SJCRH30 (cell line): ENCODE measurements at regions not wholly inside any gene's neighbourhood (a gene's known extent, or its start where the extent isn't known, plus 50 kb on each side); places are given as distances from the start of the nearest gene placed in this dataset.
"Not testable (repeated sequence)": the region's sequence is repeated elsewhere in the genome, so short reads cannot be mapped to it uniquely, and the experiment has no call there.

Source experiments
- DNase-seq, 2 experiments: peaks; one replicate each; pipeline ENCODE4 v3.0.0-alpha.2; 2015 to 2020
- H3K27ac ChIP-seq: fragments of 250-450 bp; sonication (Bioruptor Pico); 2 replicates; pipeline ENCODE4 v1.5.1; 2020; ENCODE audit warnings: mild to moderate bottlenecking, moderate library complexity
- H3K27me3 ChIP-seq: fragments of 250-450 bp; sonication (Bioruptor Pico); 2 replicates; pipeline ENCODE4 v1.5.1; 2020; ENCODE audit warnings: mild to moderate bottlenecking, moderate library complexity
- H3K36me3 ChIP-seq: fragments of 250-450 bp; sonication (Bioruptor Pico); 2 replicates; pipeline ENCODE4 v1.5.1; 2020; ENCODE audit warnings: mild to moderate bottlenecking, moderate library complexity
- H3K4me1 ChIP-seq: fragments of 250-450 bp; sonication (Bioruptor Pico); 2 replicates; pipeline ENCODE4 v1.5.1; 2020; ENCODE audit warnings: mild to moderate bottlenecking, moderate library complexity
- H3K4me3 ChIP-seq: fragments of 250-450 bp; sonication (Bioruptor Pico); 2 replicates; pipeline ENCODE4 v1.5.1; 2020; ENCODE audit warnings: mild to moderate bottlenecking, moderate library complexity
- H3K9me3 ChIP-seq: fragments of 250-450 bp; sonication (Bioruptor Pico); replicated peaks from 2 replicates; pipeline ENCODE4 v1.5.1; 2020; ENCODE audit warnings: mild to moderate bottlenecking, moderate library complexity

DNA sequence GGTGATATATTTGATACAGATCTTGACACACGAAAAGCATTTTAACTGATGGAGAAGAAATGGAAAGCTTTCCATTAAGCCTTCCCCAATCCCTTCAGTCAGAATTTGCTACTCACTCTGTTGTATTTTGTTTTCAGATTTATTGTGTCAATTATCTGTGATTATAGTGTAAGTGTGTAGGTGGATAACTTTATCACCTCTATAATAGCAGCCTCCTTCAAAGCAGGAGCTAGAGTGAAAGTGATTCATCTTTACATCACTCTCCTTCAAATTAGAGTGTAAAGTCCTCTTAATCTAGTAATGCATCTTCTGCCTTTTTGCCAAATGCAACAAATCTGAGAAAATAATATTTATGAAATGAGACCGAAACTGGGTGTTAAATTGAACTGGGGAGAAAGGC is 459.7 kb upstream of the ZP4 start:
- Histone ChIP-seq H3K4me1 (no peaks in the 10 kb centered on the region), H3K27me3 (no peaks in the 10 kb centered on the region), H3K27ac (no peak overlapping the region), H3K9me3 (no peaks in the 10 kb centered on the region), H3K4me3 (no peak overlapping the region), H3K36me3 (no peaks in the 10 kb centered on the region)
- no peak for DNase-seq

DNA sequence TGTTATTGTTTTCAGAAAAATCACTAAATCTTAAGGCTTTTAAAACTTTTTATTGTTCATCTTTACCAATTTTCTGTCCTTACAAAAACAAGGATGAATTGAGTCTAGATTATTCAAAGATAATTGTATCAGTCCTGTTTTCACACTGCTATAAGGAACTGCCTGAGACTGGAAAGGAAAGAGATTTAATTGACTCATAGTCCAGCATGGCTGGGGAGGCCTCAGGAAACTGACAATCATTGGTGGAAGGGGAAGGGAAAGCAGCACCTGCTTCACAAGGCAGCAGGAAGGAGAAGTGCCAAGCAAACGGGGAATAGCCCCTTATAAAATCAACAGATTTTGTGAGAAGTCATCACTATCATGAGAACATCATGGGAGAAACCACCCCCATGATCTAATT is 455.6 kb upstream of the ZP4 start:
- Histone ChIP-seq H3K27me3 (no peaks in the 10 kb centered on the region), H3K9me3 (no peaks in the 10 kb centered on the region), H3K36me3 (no peaks in the 10 kb centered on the region), H3K27ac (no peak overlapping the region), H3K4me1 (no peaks in the 10 kb centered on the region), H3K4me3 (no peak overlapping the region)
- no peak for DNase-seq

DNA sequence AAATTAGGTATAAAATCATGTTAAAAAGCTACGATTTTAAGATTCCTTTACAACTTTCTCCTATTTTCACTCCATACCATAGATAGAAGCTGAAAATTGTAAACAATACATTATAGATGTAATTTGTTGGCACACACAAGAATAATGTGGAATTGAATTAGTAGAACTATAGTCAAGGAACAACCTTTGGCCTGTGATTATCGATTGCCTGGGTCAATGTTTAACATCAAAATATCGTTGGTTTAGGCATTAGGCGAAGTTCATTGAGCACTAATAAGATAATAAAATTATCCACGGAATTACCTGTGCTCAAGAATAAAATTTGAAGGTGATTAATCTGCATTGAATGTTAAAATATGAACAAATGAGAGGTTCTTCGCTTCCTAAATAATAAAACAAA is 455.1 kb upstream of the ZP4 start:
- H3K36me3 ChIP-seq: no peaks in the 10 kb centered on the region
- H3K4me3 ChIP-seq: no peak overlapping the region
- no peak for DNase-seq
- no peaks in the 10 kb centered on the region for H3K4me1 ChIP-seq
- H3K27ac ChIP-seq: no peak overlapping the region
- H3K9me3 ChIP-seq: no peaks in the 10 kb centered on the region
- no peaks in the 10 kb centered on the region for H3K27me3 ChIP-seq

DNA sequence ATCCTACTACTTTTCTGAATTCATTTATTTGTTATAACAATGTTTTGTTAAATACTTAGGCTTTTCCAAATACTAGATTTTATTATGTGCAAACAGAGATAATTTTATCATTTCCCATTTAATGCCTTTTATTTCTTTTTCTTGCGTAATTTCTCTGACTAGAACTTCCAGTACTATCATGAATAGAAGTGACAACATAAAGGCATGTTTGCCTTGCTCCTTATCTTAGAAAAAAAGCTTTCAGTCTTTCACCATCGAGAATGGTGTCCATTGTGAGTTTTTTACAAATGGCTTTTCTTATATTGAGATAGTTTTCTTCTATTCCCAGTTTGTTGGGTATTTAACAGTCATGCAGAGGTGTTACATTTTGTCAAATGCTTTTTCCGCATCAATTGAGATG is 453.1 kb upstream of the ZP4 start:
- Histone ChIP-seq H3K27me3 (no peaks in the 10 kb centered on the region), H3K27ac (no peak overlapping the region)

DNA sequence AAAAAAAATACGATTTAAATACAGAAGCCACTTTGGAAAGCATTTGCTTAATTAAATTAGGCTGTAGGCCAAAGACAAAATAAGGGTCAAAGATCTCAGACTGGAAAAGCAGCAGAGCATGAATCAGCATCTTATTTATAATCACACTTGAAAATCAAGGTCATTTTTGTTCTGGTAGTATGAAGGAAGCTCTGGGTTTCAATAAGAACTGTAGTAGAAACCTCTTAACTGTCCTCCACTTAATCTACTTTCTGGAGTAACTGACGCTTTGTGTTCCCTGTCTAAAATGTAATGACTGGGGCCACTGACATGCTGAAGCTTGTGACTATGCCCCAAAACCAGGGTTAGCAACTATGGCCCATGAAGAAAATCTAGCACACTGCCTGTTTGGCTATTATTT is 450.7 kb upstream of the ZP4 start:
- H3K36me3 ChIP-seq: no peaks in the 10 kb centered on the region
- H3K27me3 ChIP-seq: no peaks in the 10 kb centered on the region
- no peaks in the 10 kb centered on the region for H3K4me1 ChIP-seq
- no peak for DNase-seq
- H3K9me3 ChIP-seq: no peaks in the 10 kb centered on the region
- no peak overlapping the region for H3K27ac ChIP-seq
- H3K4me3 ChIP-seq: no peak overlapping the region

More for the DNA sequence above, 453.1 kb upstream of the ZP4 start:
- DNase-seq: no peak
- Histone ChIP-seq H3K9me3 (no peaks in the 10 kb centered on the region), H3K4me3 (no peak overlapping the region), H3K36me3 (no peaks in the 10 kb centered on the region), H3K4me1 (no peaks in the 10 kb centered on the region)

DNA sequence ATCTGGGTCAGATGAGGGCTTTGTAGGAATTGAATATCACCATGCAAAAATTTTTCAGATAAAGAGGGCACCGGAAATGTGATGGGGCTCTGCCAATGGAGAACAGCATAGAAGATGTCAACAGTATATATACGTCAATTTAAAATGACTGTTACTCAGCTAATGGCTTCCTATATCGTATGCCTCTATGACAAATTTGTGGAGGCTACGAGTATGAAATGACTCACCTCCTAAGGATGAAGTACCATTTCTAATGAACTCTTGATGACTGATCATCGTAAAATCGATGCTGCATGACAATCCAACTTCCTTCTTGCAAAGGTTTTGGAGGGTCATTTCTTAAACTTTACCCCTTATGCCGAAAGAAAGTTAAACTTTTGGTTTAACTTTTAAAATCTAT is 450.3 kb upstream of the ZP4 start:
- Histone ChIP-seq H3K4me1 (no peaks in the 10 kb centered on the region), H3K27ac (no peak overlapping the region), H3K4me3 (no peak overlapping the region), H3K27me3 (no peaks in the 10 kb centered on the region), H3K9me3 (no peaks in the 10 kb centered on the region), H3K36me3 (no peaks in the 10 kb centered on the region)
- DNase-seq: no peak

DNA sequence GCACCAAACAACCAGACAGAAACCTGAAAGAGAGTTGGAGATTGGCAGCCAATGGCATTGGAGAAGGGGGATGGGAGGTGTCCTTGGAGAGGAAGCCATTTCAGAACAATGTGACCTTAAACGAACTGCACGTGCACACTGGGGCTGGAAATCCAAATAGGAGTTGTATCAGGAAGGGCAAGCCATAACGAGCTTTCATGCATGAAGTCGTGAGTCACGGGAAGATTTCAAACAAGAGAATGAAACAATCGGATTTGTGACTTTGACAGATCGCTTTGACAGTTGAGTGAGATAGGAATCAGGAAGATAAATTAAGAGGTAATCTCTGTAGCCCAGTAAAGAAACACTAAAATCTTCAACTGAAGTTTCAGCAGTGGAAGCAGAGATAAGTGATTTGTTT is 445.8 kb upstream of the ZP4 start:
- Histone ChIP-seq H3K4me3 (no peak overlapping the region), H3K27me3 (no peaks in the 10 kb centered on the region), H3K27ac (no peak overlapping the region), H3K9me3 (no peaks in the 10 kb centered on the region), H3K4me1 (no peaks in the 10 kb centered on the region), H3K36me3 (no peaks in the 10 kb centered on the region)
- DNase-seq: no peak

DNA sequence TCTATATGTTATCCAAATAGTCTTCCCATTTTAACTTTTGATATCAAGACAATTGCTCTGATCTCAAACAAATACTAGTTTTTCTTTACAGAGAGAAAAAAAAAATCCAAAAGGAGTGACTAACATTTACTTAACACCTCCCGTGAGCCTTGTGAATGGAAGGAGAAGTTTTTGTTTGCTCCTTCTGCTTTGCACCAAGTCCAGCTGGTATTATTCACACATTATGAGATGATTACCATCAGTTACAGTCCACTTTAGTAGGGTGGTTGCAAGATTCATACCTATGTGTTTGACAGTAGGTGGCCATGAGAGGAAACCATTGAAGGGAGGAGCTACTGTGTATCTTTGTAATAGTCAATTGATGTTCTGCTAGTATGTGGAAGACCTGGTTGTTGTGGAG is 443.4 kb upstream of the ZP4 start:
- DNase-seq: no peak
- no peaks in the 10 kb centered on the region for H3K27me3 ChIP-seq
- H3K27ac ChIP-seq: no peak overlapping the region
- H3K4me1 ChIP-seq: no peaks in the 10 kb centered on the region
- H3K9me3 ChIP-seq: no peaks in the 10 kb centered on the region
- no peak overlapping the region for H3K4me3 ChIP-seq
- H3K36me3 ChIP-seq: no peaks in the 10 kb centered on the region

DNA sequence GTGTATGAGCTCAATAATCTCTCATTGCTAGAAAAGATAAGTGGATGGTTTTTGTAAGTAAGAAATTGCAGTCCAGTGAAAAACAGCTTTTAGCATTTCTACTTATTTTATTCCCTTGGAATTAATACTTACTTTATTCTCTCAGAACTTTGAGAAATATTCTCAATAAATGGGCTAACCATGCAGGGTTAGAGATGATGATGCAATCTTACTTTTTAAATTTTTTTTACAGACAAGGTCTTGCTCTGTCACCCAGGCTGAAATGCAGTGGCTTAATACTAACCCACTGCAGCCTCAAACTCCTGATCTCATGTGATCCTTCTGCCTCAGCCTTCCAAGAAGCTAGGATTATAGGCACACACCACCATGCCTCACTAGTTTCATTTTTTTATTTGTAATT is 440.8 kb upstream of the ZP4 start:
- Histone ChIP-seq H3K4me3 (no peak overlapping the region), H3K27me3 (no peaks in the 10 kb centered on the region), H3K36me3 (no peaks in the 10 kb centered on the region), H3K27ac (no peak overlapping the region), H3K4me1 (no peaks in the 10 kb centered on the region), H3K9me3 (no peaks in the 10 kb centered on the region)
- no peak for DNase-seq

DNA sequence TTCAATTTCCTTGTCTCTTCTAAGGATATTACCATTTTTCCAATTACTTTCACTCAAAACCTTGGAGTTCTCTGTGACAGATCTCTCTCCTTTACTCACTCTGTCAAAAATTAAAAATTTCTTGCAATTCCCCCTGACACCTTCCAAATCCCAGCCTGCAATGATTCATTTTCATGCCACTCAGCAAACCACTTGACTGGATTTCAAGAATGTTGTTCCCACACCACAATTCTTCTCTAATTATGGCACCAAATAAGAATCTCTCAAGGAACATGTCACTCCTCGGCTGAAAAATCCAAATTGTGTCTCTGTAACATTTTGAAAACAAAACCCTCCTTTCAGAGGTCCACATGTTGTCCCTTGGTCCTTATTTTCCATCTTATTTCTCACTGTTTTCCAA is 438.9 kb upstream of the ZP4 start:
- DNase-seq: no peak
- Histone ChIP-seq H3K27me3 (no peaks in the 10 kb centered on the region), H3K27ac (no peak overlapping the region), H3K4me3 (no peak overlapping the region), H3K4me1 (no peaks in the 10 kb centered on the region), H3K9me3 (no peaks in the 10 kb centered on the region), H3K36me3 (no peaks in the 10 kb centered on the region)

DNA sequence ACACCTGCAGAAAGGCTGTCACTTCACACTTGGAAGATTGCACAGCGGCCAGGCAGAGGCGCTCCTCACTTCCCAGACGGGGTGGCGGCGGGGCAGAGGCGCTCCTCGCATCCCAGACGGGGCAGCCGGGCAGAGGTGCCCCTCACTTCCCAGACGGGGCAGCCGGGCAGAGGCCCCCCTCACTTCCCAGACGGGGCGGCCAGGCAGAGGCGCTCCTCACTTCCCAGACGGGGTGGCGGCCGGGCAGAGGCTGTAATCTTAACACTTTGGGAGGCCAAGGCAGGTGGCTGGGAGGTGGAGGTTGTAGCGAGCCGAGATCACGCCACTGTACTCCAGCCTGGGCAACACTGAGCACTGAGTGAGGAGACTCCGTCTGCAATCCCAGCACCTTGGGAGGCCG is 436.3 kb upstream of the ZP4 start:
- not testable (repeated sequence) for H3K9me3 ChIP-seq, H3K27me3 ChIP-seq, DNase-seq, H3K36me3 ChIP-seq, H3K27ac ChIP-seq, H3K4me1 ChIP-seq, H3K4me3 ChIP-seq

DNA sequence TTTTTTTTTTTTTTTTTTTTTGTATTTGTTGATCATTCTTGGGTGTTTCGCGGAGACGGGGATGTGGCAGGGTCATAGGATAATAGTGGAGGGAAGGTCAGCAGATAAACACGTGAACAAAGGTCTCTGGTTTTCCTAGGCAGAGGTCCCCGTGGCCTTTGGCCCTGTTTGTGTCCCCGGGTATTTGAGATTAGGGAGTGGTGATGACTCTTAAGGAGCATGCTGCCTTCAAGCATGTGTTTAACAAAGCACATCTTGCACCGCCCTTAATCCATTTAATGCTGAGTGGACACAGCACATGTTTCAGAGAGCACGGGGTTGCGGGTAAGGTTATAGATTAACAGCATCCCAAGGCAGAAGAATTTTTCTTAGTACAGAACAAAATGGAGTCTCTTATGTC is 435.8 kb upstream of the ZP4 start:
- DNase-seq, H3K36me3 ChIP-seq: not testable (repeated sequence)

DNA sequence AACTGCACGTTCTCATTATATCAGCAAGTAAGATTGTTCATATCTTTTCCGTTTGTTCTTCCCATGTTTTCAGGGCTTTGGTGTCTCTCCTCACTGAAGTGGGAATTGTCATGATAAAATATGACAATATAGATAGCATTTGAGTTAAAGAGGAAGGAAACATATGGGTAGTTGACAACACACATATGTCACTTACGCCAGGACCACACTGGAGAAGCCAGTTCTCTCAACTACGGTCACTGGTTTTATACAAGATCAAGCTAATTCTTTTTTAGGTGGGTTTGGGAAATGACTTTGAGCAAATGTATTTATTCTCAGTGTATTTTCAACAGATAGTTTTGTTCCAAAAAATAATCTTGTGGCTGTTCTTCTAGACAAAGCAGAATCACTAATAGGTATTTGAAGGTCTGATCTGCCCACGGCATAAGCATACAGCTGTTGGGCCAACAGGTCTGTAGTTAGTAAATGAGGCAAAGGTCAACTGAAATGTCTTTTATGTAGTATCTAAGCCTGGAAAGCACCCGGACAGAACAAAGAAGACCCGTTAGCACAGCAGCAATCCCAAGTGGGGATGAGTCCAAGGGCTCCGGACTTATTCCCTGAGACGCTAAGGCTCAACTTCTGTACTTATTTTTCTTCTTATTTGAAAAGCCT is 433.6 kb upstream of the ZP4 start:
- Histone ChIP-seq H3K4me1 (no peaks in the 10 kb centered on the region), H3K36me3 (no peaks in the 10 kb centered on the region), H3K27ac (no peak overlapping the region), H3K9me3 (no peaks in the 10 kb centered on the region), H3K27me3 (no peaks in the 10 kb centered on the region), H3K4me3 (no peak overlapping the region)
- DNase-seq: no peak

More for the DNA sequence above, 435.8 kb upstream of the ZP4 start:
- H3K27me3 ChIP-seq, H3K27ac ChIP-seq, H3K4me3 ChIP-seq, H3K9me3 ChIP-seq, H3K4me1 ChIP-seq: not testable (repeated sequence)

DNA sequence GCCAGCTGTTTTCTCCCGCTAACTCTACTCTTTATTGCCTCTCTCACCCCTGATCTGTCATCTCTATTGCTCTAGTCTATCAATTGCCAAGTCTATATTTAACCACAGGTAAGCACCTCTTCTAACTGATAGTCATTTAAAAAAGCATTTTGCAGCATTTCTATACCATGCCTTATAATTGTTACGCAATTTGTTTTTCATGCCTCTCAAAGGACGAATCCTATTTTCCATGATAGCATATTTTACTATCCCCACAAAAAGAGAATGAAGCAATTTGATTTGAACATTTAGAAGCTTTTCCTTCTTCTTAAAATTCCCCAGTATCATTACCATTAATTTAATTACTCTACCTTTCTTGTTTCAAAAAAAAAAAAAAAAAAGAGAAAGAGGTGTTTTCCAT is 432.8 kb upstream of the ZP4 start:
- Histone ChIP-seq H3K27ac (no peak overlapping the region), H3K4me3 (no peak overlapping the region), H3K27me3 (no peaks in the 10 kb centered on the region), H3K36me3 (no peaks in the 10 kb centered on the region), H3K4me1 (no peaks in the 10 kb centered on the region), H3K9me3 (no peaks in the 10 kb centered on the region)
- no peak for DNase-seq

DNA sequence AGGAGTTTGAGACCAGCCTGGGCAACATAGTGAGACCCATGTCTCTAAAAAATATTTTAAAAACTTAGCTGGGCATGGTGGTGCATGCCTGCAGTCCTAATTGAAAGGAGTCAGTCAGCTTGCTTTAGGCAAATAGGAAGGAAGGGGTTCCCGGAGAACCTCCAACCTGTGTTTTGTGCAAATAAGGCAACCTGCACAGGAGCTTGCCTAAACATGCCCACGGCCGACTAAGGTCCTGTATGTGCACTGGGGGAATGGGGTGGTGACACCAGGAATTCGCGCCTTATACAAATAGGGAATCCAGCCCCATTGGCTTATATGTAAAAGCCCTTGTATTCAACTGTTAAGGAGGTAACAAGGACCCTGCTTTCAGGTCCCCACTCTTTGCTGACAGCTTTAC is 429.2 kb upstream of the ZP4 start:
- Histone ChIP-seq H3K4me1 (no peaks in the 10 kb centered on the region), H3K27me3 (no peaks in the 10 kb centered on the region), H3K4me3 (no peak overlapping the region), H3K27ac (no peak overlapping the region), H3K36me3 (no peaks in the 10 kb centered on the region), H3K9me3 (no peaks in the 10 kb centered on the region)
- DNase-seq: no peak

DNA sequence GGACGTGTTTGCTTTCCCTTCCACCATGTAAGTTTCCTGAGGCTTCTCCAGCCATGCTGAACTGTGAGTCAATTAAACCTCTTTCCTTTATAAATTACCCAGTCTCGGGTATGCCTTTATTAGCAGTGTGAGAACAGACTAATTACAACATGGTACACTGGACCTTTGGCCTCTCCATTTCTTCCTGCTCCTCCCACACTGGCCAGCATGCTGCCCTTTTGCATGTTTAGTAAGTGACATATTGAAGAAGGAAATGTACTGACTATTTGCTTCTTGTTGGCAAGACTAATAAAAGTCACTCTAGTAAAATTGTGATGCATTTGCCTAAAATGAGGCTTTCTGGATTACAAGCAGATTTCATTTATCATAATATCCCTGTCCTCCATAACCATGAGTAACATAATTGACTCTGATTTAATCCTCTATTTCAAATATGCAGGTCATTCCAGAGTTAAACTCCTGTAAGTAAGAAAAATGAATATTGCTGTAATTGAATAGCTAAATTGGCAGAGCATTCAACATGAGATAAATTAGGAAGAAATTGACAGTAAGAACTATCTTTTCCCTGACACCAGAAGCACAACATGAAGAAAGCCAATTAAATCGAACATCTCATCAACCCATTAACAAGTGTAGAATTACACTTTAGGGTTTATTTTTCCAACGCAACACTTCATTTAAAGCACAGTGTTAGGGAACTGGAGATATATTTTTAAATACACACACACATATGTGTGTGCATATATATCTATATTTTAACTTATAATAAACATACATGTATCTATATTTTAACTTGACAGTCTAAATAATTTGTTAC is 427.8 kb upstream of the ZP4 start:
- Histone ChIP-seq H3K27me3 (no peaks in the 10 kb centered on the region), H3K36me3 (no peaks in the 10 kb centered on the region), H3K9me3 (no peaks in the 10 kb centered on the region), H3K27ac (no peak overlapping the region), H3K4me1 (no peaks in the 10 kb centered on the region), H3K4me3 (no peak overlapping the region)
- no peak for DNase-seq
